Hepatocyte (in vitro differentiated cells): ENCODE measurements at regions not wholly inside any gene's neighbourhood (a gene's known extent, or its start where the extent isn't known, plus 50 kb on each side); places are given as distances from the start of the nearest gene placed in this dataset.

Experiments used
- DNase-seq: peaks from one replicate; pipeline ENCODE4 v3.0.0-alpha.2; 2016; ENCODE audit warnings: low spot score
- H2AFZ ChIP-seq: fragments of 200-600 bp; sonication (generic); 2 replicates; pipeline ENCODE4 v1.6.0; 2016; ENCODE audit warnings: antibody characterized with exemption, mild to moderate bottlenecking
- H3K27ac ChIP-seq: fragments of 200-600 bp; sonication (generic); 2 replicates; pipeline ENCODE4 v1.5.1; 2016; ENCODE audit warnings: mild to moderate bottlenecking
- H3K27me3 ChIP-seq: fragments of 200-600 bp; sonication (generic); 2 replicates; pipeline ENCODE4 v1.6.1; 2016
- H3K36me3 ChIP-seq: fragments of 200-600 bp; sonication (generic); replicated peaks from 2 replicates; pipeline ENCODE4 v1.5.1; 2016; ENCODE audit warnings: low read depth; ENCODE audit not compliant: insufficient read depth
- H3K4me1 ChIP-seq: fragments of 200-600 bp; sonication (generic); 2 replicates; pipeline ENCODE4 v1.5.1; 2016; ENCODE audit warnings: mild to moderate bottlenecking, moderate library complexity; ENCODE audit not compliant: insufficient read depth
- H3K4me2 ChIP-seq: fragments of 200-600 bp; sonication (generic); 2 replicates; pipeline ENCODE4 v1.6.0; 2016
- H3K4me3 ChIP-seq: fragments of 200-600 bp; sonication (generic); 2 replicates; pipeline ENCODE4 v1.5.1; 2016; ENCODE audit warnings: mild to moderate bottlenecking
- H3K79me2 ChIP-seq: fragments of 200-600 bp; sonication (generic); 2 replicates; pipeline ENCODE4 v1.6.0; 2017; ENCODE audit warnings: mild to moderate bottlenecking
- H3K9me2 ChIP-seq: fragments of 200-600 bp; sonication (generic); replicated peaks from 2 replicates; pipeline ENCODE4 v1.6.0; 2017; ENCODE audit warnings: mild to moderate bottlenecking; ENCODE audit not compliant: insufficient read depth
- H3K9me3 ChIP-seq: fragments of 200-600 bp; sonication (generic); 2 replicates; pipeline ENCODE4 v1.5.1; 2016; ENCODE audit warnings: low read depth, mild to moderate bottlenecking
- H4K20me1 ChIP-seq: fragments of 200-600 bp; sonication (generic); 2 replicates; pipeline ENCODE4 v1.6.0; 2016; ENCODE audit warnings: mild to moderate bottlenecking; ENCODE audit not compliant: insufficient read depth, poor library complexity, severe bottlenecking
- CTCF ChIP-seq: fragments of 200-600 bp; sonication (generic); IDR thresholded peaks from 2 replicates; pipeline ENCODE4 v1.5.1; 2016; ENCODE audit warnings: antibody characterized with exemption, mild to moderate bottlenecking; ENCODE audit not compliant: poor library complexity
- EZH2 ChIP-seq: fragments of 200-600 bp; sonication (generic); IDR thresholded peaks from 2 replicates; pipeline ENCODE4 v1.6.1; 2016; ENCODE audit warnings: antibody characterized with exemption, mild to moderate bottlenecking, borderline replicate concordance
- EZH2phosphoT487 ChIP-seq: fragments of 200-600 bp; sonication (generic); IDR thresholded peaks from one replicate; pipeline ENCODE4 v1.6.1; 2018; ENCODE audit warnings: antibody characterized with exemption, mild to moderate bottlenecking, low read depth, moderate library complexity; ENCODE audit not compliant: unreplicated experiment, severe bottlenecking
- WGBS: methylation state at CpG from one replicate; pipeline ENCODE4 v1.1.6; 2016; ENCODE audit warnings: low lambda C conversion rate; ENCODE audit errors: missing lambda C conversion rate; 5-methylcytosine and 5-hydroxymethylcytosine counted together

DNA sequence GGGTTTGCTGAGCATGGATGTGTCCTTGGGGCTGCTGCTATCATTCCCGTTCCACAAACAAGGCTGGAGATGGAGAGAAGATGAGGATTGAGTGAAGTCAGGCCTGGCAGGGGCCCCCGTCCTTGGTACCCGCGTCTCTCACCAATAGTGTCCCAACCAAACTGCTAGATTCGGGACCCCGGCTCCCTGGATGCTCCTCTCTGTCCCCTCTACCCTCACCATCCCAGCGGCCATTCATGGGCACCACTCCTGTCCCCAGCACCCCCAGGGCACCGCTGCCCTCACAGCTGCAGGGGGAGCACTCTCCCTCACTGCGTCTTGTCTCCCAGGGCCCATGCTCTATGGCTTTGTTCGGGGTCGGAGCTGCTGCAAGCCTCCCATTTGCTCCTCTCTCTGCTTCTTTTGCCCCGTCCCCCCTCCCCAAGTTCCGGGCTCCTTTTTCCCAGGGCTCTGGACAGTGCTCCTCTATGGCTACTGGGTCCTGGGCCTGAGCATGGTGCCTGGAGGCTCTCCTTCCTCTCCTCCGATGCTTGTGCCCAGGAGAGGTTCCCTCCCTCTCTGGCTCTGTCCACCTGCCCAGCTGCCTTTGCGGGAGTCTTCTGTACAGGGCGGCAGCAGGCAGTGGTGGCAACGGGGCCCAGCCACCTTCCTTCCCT lies 219.5 kb downstream of the TEX29 start:
- Histone ChIP-seq H3K36me3 (no peaks in the 10 kb centered on the region), H3K4me1 (no peaks in the 10 kb centered on the region), H2AFZ (no peak overlapping the region), H3K27ac (no peak overlapping the region), H3K4me2 (no peak overlapping the region), H3K27me3 (peaks cover 56% of the 10 kb centered on the region), H3K79me2 (no peaks in the 10 kb centered on the region), H3K9me3 (no peaks in the 10 kb centered on the region), H4K20me1 (no peaks in the 10 kb centered on the region), H3K4me3 (no peak overlapping the region), H3K9me2 (no peaks in the 10 kb centered on the region)
- WGBS: 77% methylated on average over 17 of the region's 17 CpGs
- TF ChIP-seq EZH2 (no peak), CTCF (no peak), EZH2phosphoT487 (no peak)
- DNase-seq: no peak

DNA sequence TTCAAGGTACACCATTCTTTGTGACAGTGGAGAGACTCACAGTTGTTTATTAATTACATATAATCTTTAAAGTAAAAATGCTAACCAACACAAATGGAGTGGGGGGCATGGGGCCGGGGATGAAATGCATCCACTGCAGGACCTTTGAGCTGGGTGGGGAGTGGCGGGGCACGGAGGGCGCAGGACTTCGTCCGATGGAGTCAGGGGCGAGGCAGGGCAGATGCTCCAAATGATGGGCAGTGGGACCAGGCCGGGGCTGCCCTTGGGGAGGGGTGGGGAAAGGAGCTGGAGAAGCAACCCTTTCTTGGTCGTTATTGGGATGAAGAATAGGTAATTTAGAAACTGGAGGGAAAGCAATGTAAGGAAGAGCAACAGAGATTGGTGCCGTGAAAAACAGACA lies 220.0 kb downstream of the TEX29 start:
- Histone ChIP-seq H3K79me2 (no peaks in the 10 kb centered on the region), H3K4me3 (no peak overlapping the region), H3K27ac (no peak overlapping the region), H3K9me2 (no peaks in the 10 kb centered on the region), H3K36me3 (no peaks in the 10 kb centered on the region), H3K4me1 (no peaks in the 10 kb centered on the region), H3K27me3 (peaks cover 51% of the 10 kb centered on the region), H4K20me1 (no peaks in the 10 kb centered on the region), H2AFZ (no peak overlapping the region), H3K9me3 (no peaks in the 10 kb centered on the region), H3K4me2 (no peak overlapping the region)
- WGBS: 82% methylated on average over 9 of the region's 10 CpGs
- DNase-seq: no peak
- TF ChIP-seq EZH2 (no peak), EZH2phosphoT487 (no peak), CTCF (no peak)

GRCh38 chr13:111541345-111541744 lies 220.9 kb downstream of the TEX29 start:
- 87% methylated on average over 11 of the region's 11 CpGs for WGBS
- H3K79me2 ChIP-seq: no peaks in the 10 kb centered on the region
- no peaks in the 10 kb centered on the region for H4K20me1 ChIP-seq
- H3K9me2 ChIP-seq: no peaks in the 10 kb centered on the region
- H3K9me3 ChIP-seq: no peaks in the 10 kb centered on the region
- DNase-seq: no peak
- no peak for TF ChIP-seq CTCF
- no peak for TF ChIP-seq EZH2phosphoT487
- no peak for TF ChIP-seq EZH2
- no peak overlapping the region for H3K27ac ChIP-seq
- no peaks in the 10 kb centered on the region for H3K36me3 ChIP-seq
- H3K4me1 ChIP-seq: no peaks in the 10 kb centered on the region
- no peak overlapping the region for H2AFZ ChIP-seq
- peaks cover 42% of the 10 kb centered on the region for H3K27me3 ChIP-seq
- H3K4me2 ChIP-seq: no peak overlapping the region
- no peak overlapping the region for H3K4me3 ChIP-seq
